A549 (cell line): ENCODE measurements at regions not wholly inside any gene's neighbourhood (a gene's known extent, or its start where the extent isn't known, plus 50 kb on each side); places are given as distances from the start of the nearest gene placed in this dataset.

Experiments used
- ATAC-seq, 2 experiments: fragments of 200-7000 bp in 1 of 2; fragments of >200 bp in 1 of 2; cut with Nextera tagmentation in 1 of 2; cut with Tn5 transposase in 1 of 2; 3 replicates each; pipeline versions ENCODE4 v1.8.0 to v1.9.1; 2018 to 2020; ENCODE audit warnings: mild to moderate bottlenecking in 1 of 2, moderate library complexity in 1 of 2
- CTCF ChIA-PET: fragments of 300-600 bp; sonication (Branson Sonifier 250); formaldehyde crosslinking; extraction: SDS; loops from one replicate; lab custom pipeline; 2021; ENCODE audit warnings: antibody characterized with exemption, inconsistent platforms; lab: Yijun Ruan, JAX
- POLR2A ChIA-PET: fragments of 350-600 bp; formaldehyde crosslinking; extraction: SDS; loops from one replicate; lab custom pipeline; 2021; ENCODE audit warnings: antibody characterized with exemption, inconsistent platforms; lab: Yijun Ruan, JAX
- DNase-seq, 2 experiments: peaks; one replicate each; pipeline versions ENCODE4 v3.0.0 to v3.0.0-alpha.2; 2011 to 2016; ENCODE audit warnings: low read depth in 1 of 2, low spot score in 1 of 2
- FAIRE-seq: peaks from 2 replicates; lab custom pipeline; 2011; peaks lifted over from hg19 to GRCh38; lab: Jason Lieb, UNC
- H3K27ac ChIP-seq, 2 experiments: fragments of >200 bp; sonication (Bioruptor Twin); formaldehyde crosslinking; 3 replicates each; pipeline ENCODE4 v1.5.1; 2016 to 2017
- H3K4me1 ChIP-seq: fragments of >200 bp; sonication (Bioruptor Twin); formaldehyde crosslinking; 3 replicates; pipeline ENCODE4 v1.6.1; 2016
- H3K4me2 ChIP-seq: fragments of >200 bp; sonication (Bioruptor Twin); formaldehyde crosslinking; 3 replicates; pipeline ENCODE4 v1.6.1; 2016
- H3K4me3 ChIP-seq: fragments of >200 bp; sonication (Bioruptor Twin); formaldehyde crosslinking; 3 replicates; pipeline ENCODE4 v1.5.1; 2016
- H3K9me3 ChIP-seq: fragments of >200 bp; sonication (Bioruptor Twin); formaldehyde crosslinking; 3 replicates; pipeline ENCODE4 v1.6.1; 2016
- BCL3 ChIP-seq: fragments of >200 bp; sonication (Bioruptor Twin); formaldehyde crosslinking; IDR thresholded peaks from 3 replicates; pipeline ENCODE4 v1.6.1; 2016
- BHLHE40 ChIP-seq: IDR thresholded peaks from 2 replicates; pipeline ENCODE4 v1.6.1; 2012; ENCODE audit warnings: low read depth, low read length, inconsistent platforms
- CHD2 ChIP-seq: fragments of 150-350 bp; IDR thresholded peaks from 2 replicates; pipeline ENCODE4 v1.6.1; 2014; ENCODE audit warnings: low read length; ENCODE audit not compliant: partially characterized antibody
- CHD4 ChIP-seq: fragments of 200-600 bp; sonication (generic); IDR thresholded peaks from 2 replicates; pipeline ENCODE4 v1.6.1; 2016; ENCODE audit warnings: antibody characterized with exemption, mild to moderate bottlenecking, borderline replicate concordance
- CTCF ChIP-seq: fragments of >200 bp; sonication (Bioruptor Twin); formaldehyde crosslinking; IDR thresholded peaks from 3 replicates; pipeline ENCODE4 v1.5.1; 2016
- E2F6 ChIP-seq: IDR thresholded peaks from 2 replicates; pipeline ENCODE4 v1.6.1; 2012; ENCODE audit warnings: low read depth, borderline replicate concordance
- EHF ChIP-seq: fragments of 250-450 bp; sonication (Bioruptor Pico); IDR thresholded peaks from 2 replicates; pipeline ENCODE4 v1.5.0; 2020; ENCODE audit warnings: mild to moderate bottlenecking
- FOSB ChIP-seq: fragments of 250-450 bp; sonication (Bioruptor Pico); IDR thresholded peaks from 2 replicates; pipeline ENCODE4 v1.5.0; 2020; ENCODE audit warnings: mild to moderate bottlenecking, moderate library complexity
- GATA3 ChIP-seq: IDR thresholded peaks from 2 replicates; pipeline ENCODE4 v1.6.1; 2012; ENCODE audit warnings: borderline replicate concordance
- HEYL ChIP-seq: fragments of 250-450 bp; sonication (Bioruptor Pico); IDR thresholded peaks from 2 replicates; pipeline ENCODE4 v1.8.0; 2021; ENCODE audit warnings: mild to moderate bottlenecking, moderate library complexity
- HOXA7 ChIP-seq: fragments of 250-450 bp; sonication (Bioruptor Pico); IDR thresholded peaks from 2 replicates; pipeline ENCODE4 v1.5.0; 2020; ENCODE audit warnings: mild to moderate bottlenecking, moderate library complexity
- KDM1A ChIP-seq: fragments of 200-600 bp; sonication (generic); IDR thresholded peaks from 2 replicates; pipeline ENCODE4 v1.6.1; 2016; ENCODE audit warnings: low read depth, mild to moderate bottlenecking
- KDM5A ChIP-seq: fragments of 200-600 bp; sonication (generic); IDR thresholded peaks from 2 replicates; pipeline ENCODE4 v1.6.1; 2016; ENCODE audit warnings: antibody characterized with exemption, mild to moderate bottlenecking
- MAFK ChIP-seq: fragments of 450-650 bp; IDR thresholded peaks from 2 replicates; pipeline ENCODE4 v1.6.1; 2014; ENCODE audit not compliant: partially characterized antibody
- MAX ChIP-seq: IDR thresholded peaks from 2 replicates; pipeline ENCODE4 v1.6.1; 2012
- MAZ ChIP-seq: fragments of 150-350 bp; IDR thresholded peaks from 2 replicates; pipeline ENCODE4 v1.6.1; 2014; ENCODE audit warnings: antibody characterized with exemption, low read depth, low read length, borderline replicate concordance
- MYC ChIP-seq: IDR thresholded peaks from 2 replicates; pipeline ENCODE4 v1.6.1; 2012; ENCODE audit warnings: mild to moderate bottlenecking, inconsistent platforms, low read length, improper control_type of control experiment, borderline replicate concordance
- NPAS2 ChIP-seq: fragments of 250-450 bp; sonication (Bioruptor Pico); IDR thresholded peaks from 2 replicates; pipeline ENCODE4 v1.8.0; 2022; ENCODE audit warnings: mild to moderate bottlenecking, moderate library complexity, borderline replicate concordance
- RAD21 ChIP-seq, 2 experiments: fragments of >200 bp in 1 of 2; sonication (Bioruptor Twin) in 1 of 2; formaldehyde crosslinking in 1 of 2; IDR thresholded peaks in 1 of 2; conservative IDR thresholded peaks in 1 of 2; 2 replicates in 1 of 2; 3 replicates in 1 of 2; pipeline ENCODE4 v1.6.1; 2012 to 2018; ENCODE audit warnings: inconsistent platforms in 1 of 2
- RARB ChIP-seq: fragments of 250-450 bp; sonication (Bioruptor Pico); IDR thresholded peaks from 2 replicates; pipeline ENCODE4 v1.8.0; 2021; ENCODE audit warnings: mild to moderate bottlenecking, moderate library complexity
- RCOR1 ChIP-seq: fragments of 150-350 bp; IDR thresholded peaks from 2 replicates; pipeline ENCODE4 v1.6.1; 2014; ENCODE audit warnings: antibody characterized with exemption, low read length, low read depth
- REST ChIP-seq: fragments of 200-600 bp; sonication (generic); IDR thresholded peaks from 2 replicates; pipeline ENCODE4 v1.6.1; 2016; ENCODE audit warnings: antibody characterized with exemption, mild to moderate bottlenecking, moderate library complexity
- RFX5 ChIP-seq: fragments of 450-650 bp; IDR thresholded peaks from 2 replicates; pipeline ENCODE4 v1.7.1; 2014; ENCODE audit warnings: antibody characterized with exemption, mild to moderate bottlenecking, moderate library complexity
- SMC3 ChIP-seq: fragments of >200 bp; sonication (Bioruptor Twin); formaldehyde crosslinking; IDR thresholded peaks from 3 replicates; pipeline ENCODE4 v1.6.1; 2018; ENCODE audit warnings: inconsistent platforms
- TP53 ChIP-seq: fragments of 250-450 bp; sonication (Bioruptor Pico); IDR thresholded peaks from 2 replicates; pipeline ENCODE4 v1.5.0; 2021; ENCODE audit warnings: mild to moderate bottlenecking, moderate library complexity
- ZFP36 ChIP-seq: fragments of 450-650 bp; IDR thresholded peaks from 2 replicates; pipeline ENCODE4 v1.6.1; 2014; ENCODE audit warnings: borderline replicate concordance; ENCODE audit not compliant: partially characterized antibody
- ZNF302 ChIP-seq: fragments of 250-450 bp; sonication (Bioruptor Pico); IDR thresholded peaks from 2 replicates; pipeline ENCODE4 v1.9.0; 2021; ENCODE audit warnings: inconsistent platforms, mild to moderate bottlenecking, moderate library complexity
- WGBS: methylation state at CpG from one replicate; pipeline ENCODE4 v1.1.6; 2017; ENCODE audit errors: missing lambda C conversion rate; 5-methylcytosine and 5-hydroxymethylcytosine counted together
- TF ChIP-seq, protein P1 (sequence below): fragments of 150-350 bp; IDR thresholded peaks from 2 replicates; pipeline ENCODE4 v1.6.1; 2014; ENCODE audit warnings: low read depth, mild to moderate bottlenecking, low read length

DNA sequence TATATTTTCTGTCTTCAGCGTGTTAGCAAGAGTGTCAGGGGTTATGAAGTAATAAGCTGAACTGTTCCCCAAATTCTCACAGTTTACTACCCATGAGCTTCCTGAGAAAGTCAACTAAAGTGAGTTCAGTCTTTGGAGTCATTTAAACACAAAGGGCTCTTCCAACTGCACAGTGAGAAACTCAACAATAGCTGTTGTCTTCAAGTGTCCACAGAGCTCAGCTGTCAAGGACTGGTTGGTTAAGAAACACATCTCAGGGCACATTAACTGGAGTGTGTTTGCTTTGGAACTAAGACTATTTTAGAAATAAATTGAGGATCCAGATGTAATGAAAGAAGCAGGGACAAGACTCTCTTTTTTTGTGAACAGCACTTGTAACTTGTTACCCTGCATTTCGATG lies 241.4 kb upstream of the SOX4 start:
- DNase-seq = no peak
- ChIA-PET POLR2A (no interaction called here), CTCF (no interaction called here)
- H3K27ac ChIP-seq = no peak overlapping the region
- 87% methylated on average over 2 of the region's 2 CpGs for WGBS
- no peak overlapping the region for H3K4me2 ChIP-seq
- no peak overlapping the region for H3K4me3 ChIP-seq
- no peaks in the 10 kb centered on the region for H3K4me1 ChIP-seq
- no peaks in the 10 kb centered on the region for H3K9me3 ChIP-seq
- FAIRE-seq = no peak
- no peak for ATAC-seq
- no peak for TF ChIP-seq CHD4
- TF ChIP-seq EHF = no peak
- TF ChIP-seq HOXA7 (CRISPR knock-in tag) = no peak
- no peak for TF ChIP-seq ZNF302 (CRISPR knock-in tag)
- no peak for TF ChIP-seq MAX
- TF ChIP-seq RARB (CRISPR knock-in tag) = no peak
- TF ChIP-seq BHLHE40 = no peak
- TF ChIP-seq CTCF = no peak
- TF ChIP-seq MAZ = no peak
- no peak for TF ChIP-seq HEYL (CRISPR knock-in tag)
- no peak for TF ChIP-seq REST
- no peak for TF ChIP-seq KDM5A
- TF ChIP-seq, protein P1, sequence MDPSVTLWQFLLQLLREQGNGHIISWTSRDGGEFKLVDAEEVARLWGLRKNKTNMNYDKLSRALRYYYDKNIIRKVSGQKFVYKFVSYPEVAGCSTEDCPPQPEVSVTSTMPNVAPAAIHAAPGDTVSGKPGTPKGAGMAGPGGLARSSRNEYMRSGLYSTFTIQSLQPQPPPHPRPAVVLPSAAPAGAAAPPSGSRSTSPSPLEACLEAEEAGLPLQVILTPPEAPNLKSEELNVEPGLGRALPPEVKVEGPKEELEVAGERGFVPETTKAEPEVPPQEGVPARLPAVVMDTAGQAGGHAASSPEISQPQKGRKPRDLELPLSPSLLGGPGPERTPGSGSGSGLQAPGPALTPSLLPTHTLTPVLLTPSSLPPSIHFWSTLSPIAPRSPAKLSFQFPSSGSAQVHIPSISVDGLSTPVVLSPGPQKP = no peak
- TF ChIP-seq TP53 (CRISPR knock-in tag) = no peak
- TF ChIP-seq RFX5 = no peak
- no peak for TF ChIP-seq MAFK
- TF ChIP-seq GATA3 = no peak

DNA sequence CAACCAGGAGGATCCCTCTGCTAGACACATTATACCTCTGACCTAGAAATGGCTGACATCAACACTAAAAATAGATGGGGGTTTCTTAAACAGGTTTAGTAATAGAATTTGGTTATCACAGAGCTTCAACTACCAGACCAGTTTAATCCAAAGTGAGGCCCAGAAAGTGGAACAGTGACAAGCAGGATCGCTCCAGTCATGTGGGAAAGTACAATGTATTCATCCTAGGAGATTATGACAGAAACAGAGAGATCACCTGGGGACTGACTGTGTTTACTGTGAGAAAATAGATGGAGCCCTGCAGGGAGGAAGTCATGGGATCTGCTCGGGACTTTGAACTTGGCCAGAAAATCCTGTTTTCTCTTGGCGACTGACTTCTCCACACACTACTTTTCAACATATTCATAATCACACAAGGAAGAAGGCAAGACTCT lies 238.7 kb upstream of the SOX4 start:
- POLR2A ChIA-PET = no interaction called here
- Histone ChIP-seq H3K4me1 (no peaks in the 10 kb centered on the region), H3K9me3 (no peaks in the 10 kb centered on the region), H3K4me2 (no peak overlapping the region), H3K27ac (no peak overlapping the region), H3K4me3 (no peak overlapping the region)
- FAIRE-seq (no peak), DNase-seq (no peak), ATAC-seq (no peak)
- TF ChIP-seq SMC3 = no peak
- TF ChIP-seq CHD2 = no peak
- no peak for TF ChIP-seq ZFP36
- TF ChIP-seq E2F6 = no peak
- TF ChIP-seq NPAS2 (CRISPR knock-in tag) = no peak
- TF ChIP-seq FOSB = no peak
- no peak for TF ChIP-seq RCOR1
- no peak for TF ChIP-seq BCL3
- TF ChIP-seq MYC = no peak
- no peak for TF ChIP-seq RAD21 (conservative IDR thresholded peaks at IDR 0.05 in 1 of 2, IDR thresholded peaks at IDR 0.05 in 1 of 2)
- TF ChIP-seq KDM1A = no peak
- CTCF ChIA-PET = no interaction called here
- 69% methylated on average over 3 of the region's 3 CpGs for WGBS
